Liver (tissue), 8 donors: ENCODE measurements at regions not wholly inside any gene's neighbourhood (a gene's known extent, or its start where the extent isn't known, plus 50 kb on each side); places are given as distances from the start of the nearest gene placed in this dataset.

Source experiments
- DNase-seq: peaks from one replicate; pipeline ENCODE4 v3.0.0-alpha.2; 2017; ENCODE audit warnings: low spot score
- H3K27ac ChIP-seq, 2 donors: one replicate each; pipeline ENCODE4 v1.7.0; 2013; ENCODE audit warnings: inconsistent platforms in 2 of 2, low read length in 2 of 2, control low read depth in 1 of 2, low read depth in 1 of 2, mild to moderate bottlenecking in 1 of 2
- H3K27me3 ChIP-seq, 4 donors: one replicate each; pipeline versions ENCODE4 v1.6.1 to v1.7.0; 2013; ENCODE audit warnings: low read length in 3 of 4, inconsistent platforms in 1 of 4, mild to moderate bottlenecking in 1 of 4, moderate library complexity in 1 of 4; ENCODE audit not compliant: control insufficient read depth in 4 of 4, insufficient read depth in 4 of 4
- H3K36me3 ChIP-seq, 4 donors: one replicate each; pipeline versions ENCODE4 v1.6.1 to v1.7.0; 2013; ENCODE audit warnings: low read length in 3 of 4, mild to moderate bottlenecking in 3 of 4, low read depth in 1 of 4, moderate library complexity in 1 of 4; ENCODE audit not compliant: control insufficient read depth in 4 of 4, insufficient read depth in 3 of 4
- H3K4me1 ChIP-seq, 4 donors: one replicate each; pipeline versions ENCODE4 v1.6.1 to v1.7.0; 2013; ENCODE audit warnings: low read length in 3 of 4, mild to moderate bottlenecking in 3 of 4, moderate library complexity in 1 of 4; ENCODE audit not compliant: control insufficient read depth in 4 of 4, insufficient read depth in 4 of 4
- H3K4me3 ChIP-seq, 3 donors: one replicate each; pipeline versions ENCODE4 v1.6.1 to v1.7.0; 2013; ENCODE audit warnings: low read length in 3 of 3, control low read depth in 1 of 3, low read depth in 1 of 3, mild to moderate bottlenecking in 1 of 3
- H3K9ac ChIP-seq, 2 donors: one replicate each; pipeline ENCODE4 v1.7.0; 2013; ENCODE audit warnings: low read length in 2 of 2, mild to moderate bottlenecking in 2 of 2, moderate library complexity in 2 of 2, control low read depth in 1 of 2, low read depth in 1 of 2
- H3K9me3 ChIP-seq, 4 donors: one replicate each; pipeline versions ENCODE4 v1.6.1 to v1.7.0; 2013; ENCODE audit warnings: low read length in 3 of 4; ENCODE audit not compliant: control insufficient read depth in 4 of 4
- ATF3 ChIP-seq: IDR thresholded peaks from 2 replicates; pipeline ENCODE4 v1.6.1; 2016; ENCODE audit warnings: antibody characterized with exemption
- CTCF ChIP-seq: fragments of 150-350 bp; IDR thresholded peaks from 2 replicates; pipeline ENCODE4 v1.5.1; 2017; ENCODE audit warnings: improper control_type of control experiment, low read depth, low read length; ENCODE audit not compliant: missing input control
- EGR1 ChIP-seq, 2 donors: IDR thresholded peaks; 2 replicates each; pipeline ENCODE4 v1.6.1; 2016 to 2018; ENCODE audit warnings: antibody characterized with exemption in 2 of 2, low read depth in 2 of 2
- FOXA1 ChIP-seq: IDR thresholded peaks from 2 replicates; pipeline ENCODE4 v1.6.1; 2016; ENCODE audit warnings: antibody characterized with exemption
- FOXA2 ChIP-seq: IDR thresholded peaks from 2 replicates; pipeline ENCODE4 v1.6.1; 2016; ENCODE audit warnings: antibody characterized with exemption
- GABPA ChIP-seq, 2 donors: IDR thresholded peaks in 1 of 2; conservative IDR thresholded peaks in 1 of 2; 2 replicates each; pipeline ENCODE4 v1.6.1; 2016; ENCODE audit warnings: antibody characterized with exemption in 2 of 2, mild to moderate bottlenecking in 1 of 2, moderate library complexity in 1 of 2
- HNF4A ChIP-seq, 2 donors: conservative IDR thresholded peaks; 2 replicates each; pipeline ENCODE4 v1.6.1; 2016; ENCODE audit warnings: antibody characterized with exemption in 2 of 2, mild to moderate bottlenecking in 2 of 2
- HNF4G ChIP-seq: IDR thresholded peaks from 2 replicates; pipeline ENCODE4 v1.6.1; 2016; ENCODE audit warnings: antibody characterized with exemption
- JUND ChIP-seq, 2 donors: IDR thresholded peaks; 2 replicates each; pipeline ENCODE4 v1.6.1; 2016; ENCODE audit warnings: antibody characterized with exemption in 2 of 2
- MAX ChIP-seq: IDR thresholded peaks from 2 replicates; pipeline ENCODE4 v1.6.1; 2016; ENCODE audit warnings: antibody characterized with exemption
- NR2F2 ChIP-seq: IDR thresholded peaks from 2 replicates; pipeline ENCODE4 v1.6.1; 2016; ENCODE audit warnings: antibody characterized with exemption
- RAD21 ChIP-seq, 2 donors: IDR thresholded peaks; 2 replicates each; pipeline ENCODE4 v1.6.1; 2016; ENCODE audit warnings: antibody characterized with exemption in 2 of 2, mild to moderate bottlenecking in 2 of 2
- REST ChIP-seq: IDR thresholded peaks from 2 replicates; pipeline ENCODE4 v1.6.1; 2016; ENCODE audit warnings: antibody characterized with exemption, mild to moderate bottlenecking
- RXRA ChIP-seq, 2 donors: IDR thresholded peaks; 2 replicates each; pipeline ENCODE4 v1.6.1; 2017 to 2018; ENCODE audit warnings: antibody characterized with exemption in 2 of 2, mild to moderate bottlenecking in 1 of 2
- SP1 ChIP-seq: IDR thresholded peaks from 2 replicates; pipeline ENCODE4 v1.6.1; 2018; ENCODE audit warnings: antibody characterized with exemption, mild to moderate bottlenecking
- TAF1 ChIP-seq: conservative IDR thresholded peaks from 2 replicates; pipeline ENCODE4 v1.6.1; 2016; ENCODE audit warnings: antibody characterized with exemption, mild to moderate bottlenecking
- YY1 ChIP-seq: IDR thresholded peaks from 2 replicates; pipeline ENCODE4 v1.6.1; 2016; ENCODE audit warnings: antibody characterized with exemption, mild to moderate bottlenecking
- ZBTB33 ChIP-seq: IDR thresholded peaks from 2 replicates; pipeline ENCODE4 v1.6.1; 2016; ENCODE audit warnings: antibody characterized with exemption
- WGBS: extraction: QIAGEN DNeasy Blood & Tissue Kit; methylation state at CpG from one replicate; pipeline ENCODE4 v1.1.7; 2013; 5-methylcytosine and 5-hydroxymethylcytosine counted together
- donor health status: healthy.
- donor health status: healthy.
- donor health status: healthy.
- donor health status: healthy.
- donor health status: healthy.

GRCh38 chr1:222073307-222073995 is 331.6 kb upstream of the DUSP10 start:
- H3K9ac ChIP-seq = no peak overlapping the region
- WGBS = 91% methylated on average over 2 of the region's 2 CpGs
- peak overlapping the region; percentile 58 to 67 for H3K27ac ChIP-seq
- H3K9me3 ChIP-seq = no peaks in the 10 kb centered on the region
- H3K4me1 ChIP-seq = peaks cover 6 to 55% (median 30%) of the 10 kb centered on the region in 4 donors
- H3K36me3 ChIP-seq = no peaks in the 10 kb centered on the region
- no peaks in the 10 kb centered on the region for H3K27me3 ChIP-seq
- TF ChIP-seq ZBTB33 = no peak
- TF ChIP-seq YY1 = peak; percentile 10
- no peak for TF ChIP-seq TAF1
- peak in 1 of 2 donors; percentile 18 for TF ChIP-seq RAD21 (IDR thresholded peaks at IDR 0.05)
- no peak for TF ChIP-seq RXRA (IDR thresholded peaks at IDR 0.05)
- TF ChIP-seq EGR1 (IDR thresholded peaks at IDR 0.05; ENCODE audit: low read depth in 2 of 2) = no peak
- TF ChIP-seq GABPA (IDR thresholded peaks at IDR 0.05 in 1 of 2, conservative IDR thresholded peaks at IDR 0.05 in 1 of 2) = no peak
- no peak for TF ChIP-seq HNF4A (conservative IDR thresholded peaks at IDR 0.05)
- TF ChIP-seq FOXA2 = no peak
- TF ChIP-seq JUND (IDR thresholded peaks at IDR 0.05) = no peak
- no peak for TF ChIP-seq HNF4G
- no peak for TF ChIP-seq CTCF
- no peak for TF ChIP-seq SP1
- no peak for TF ChIP-seq FOXA1
- H3K4me3 ChIP-seq = no peak overlapping the region
- no peak for DNase-seq

- WGBS = 24% methylated on average over 5 of the region's 5 CpGs
- H3K27ac ChIP-seq = peak overlapping the region; percentile 64 to 79
- peaks cover 7 to 67% (median 31%) of the 10 kb centered on the region in 4 donors for H3K4me1 ChIP-seq
- H3K4me3 ChIP-seq = no peak overlapping the region
- H3K9ac ChIP-seq = peak overlapping the region in 1 of 2 donors; percentile 43
- no peak for DNase-seq
- H3K27me3 ChIP-seq = no peaks in the 10 kb centered on the region
- no peak for TF ChIP-seq ZBTB33
- TF ChIP-seq ATF3 = no peak
- TF ChIP-seq JUND (IDR thresholded peaks at IDR 0.05) = no peak
- peak; percentile 26 for TF ChIP-seq YY1
- no peak for TF ChIP-seq HNF4G
- peak; percentile 15 for TF ChIP-seq NR2F2
- no peak for TF ChIP-seq CTCF
- no peak for TF ChIP-seq FOXA1
- peak; percentile 64 for TF ChIP-seq SP1
- TF ChIP-seq TAF1 = no peak
- TF ChIP-seq RXRA (IDR thresholded peaks at IDR 0.05) = peak; percentile 50 to 76
- peak; percentile 34 to 52 for TF ChIP-seq RAD21 (IDR thresholded peaks at IDR 0.05)
- peak; percentile 43 to 55 for TF ChIP-seq HNF4A (conservative IDR thresholded peaks at IDR 0.05)
- no peak for TF ChIP-seq GABPA (IDR thresholded peaks at IDR 0.05 in 1 of 2, conservative IDR thresholded peaks at IDR 0.05 in 1 of 2)
- TF ChIP-seq EGR1 (IDR thresholded peaks at IDR 0.05; ENCODE audit: low read depth in 2 of 2) = no peak
- TF ChIP-seq FOXA2 = no peak
- TF ChIP-seq REST = no peak
- TF ChIP-seq MAX = peak; percentile 47
- no peaks in the 10 kb centered on the region for H3K9me3 ChIP-seq
- no peaks in the 10 kb centered on the region for H3K36me3 ChIP-seq
These were observed 329.5 kb upstream of the DUSP10 start for GRCh38 chr1:222071387-222071786.
